ENCODE measurements at regions not wholly inside any gene's neighbourhood (a gene's known extent, or its start where the extent isn't known, plus 50 kb on each side); places are given as distances from the start of the nearest gene placed in this dataset.
"Not testable (repeated sequence)": the region's sequence is repeated elsewhere in the genome, so short reads cannot be mapped to it uniquely, and the experiment has no call there.

DNA sequence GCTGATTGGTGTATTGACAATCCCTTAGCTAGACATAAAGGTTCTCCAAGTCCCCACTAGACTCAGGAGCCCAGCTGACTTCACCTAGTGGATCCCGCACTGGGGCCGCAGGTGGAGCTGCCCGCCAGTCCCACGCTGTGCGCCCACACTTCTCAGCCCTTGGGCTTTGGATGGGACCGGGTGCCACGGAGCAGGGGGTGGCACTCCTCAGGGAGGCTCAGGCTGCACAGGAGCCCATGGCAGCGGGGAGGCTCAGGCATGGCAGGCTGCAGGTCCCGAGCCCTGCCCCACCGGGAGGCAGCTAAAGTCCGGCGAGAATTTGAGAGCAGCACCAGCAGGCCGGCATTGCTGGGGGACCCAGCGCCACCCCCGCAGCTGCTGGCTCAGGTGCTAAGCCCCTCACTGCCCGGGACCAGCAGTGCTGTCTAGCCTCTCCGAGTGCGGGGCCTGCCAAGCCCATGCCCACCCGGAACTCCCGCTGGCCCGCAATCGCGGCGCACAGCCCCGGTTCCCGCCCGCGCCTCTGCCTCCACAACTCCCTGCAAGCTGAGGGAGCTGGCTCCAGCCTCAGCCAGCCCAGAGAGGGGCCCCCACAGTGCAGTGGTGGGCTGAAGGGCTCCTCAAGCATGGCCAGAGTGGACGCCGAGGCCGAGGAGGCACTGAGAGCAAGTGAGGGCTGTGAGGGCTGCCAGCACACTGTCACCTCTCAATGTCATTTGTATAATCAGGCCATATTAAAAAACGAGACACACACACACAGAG lies 437.2 kb downstream of the CSNK1G3 start:
- TF ChIP-seq, protein P1, sequence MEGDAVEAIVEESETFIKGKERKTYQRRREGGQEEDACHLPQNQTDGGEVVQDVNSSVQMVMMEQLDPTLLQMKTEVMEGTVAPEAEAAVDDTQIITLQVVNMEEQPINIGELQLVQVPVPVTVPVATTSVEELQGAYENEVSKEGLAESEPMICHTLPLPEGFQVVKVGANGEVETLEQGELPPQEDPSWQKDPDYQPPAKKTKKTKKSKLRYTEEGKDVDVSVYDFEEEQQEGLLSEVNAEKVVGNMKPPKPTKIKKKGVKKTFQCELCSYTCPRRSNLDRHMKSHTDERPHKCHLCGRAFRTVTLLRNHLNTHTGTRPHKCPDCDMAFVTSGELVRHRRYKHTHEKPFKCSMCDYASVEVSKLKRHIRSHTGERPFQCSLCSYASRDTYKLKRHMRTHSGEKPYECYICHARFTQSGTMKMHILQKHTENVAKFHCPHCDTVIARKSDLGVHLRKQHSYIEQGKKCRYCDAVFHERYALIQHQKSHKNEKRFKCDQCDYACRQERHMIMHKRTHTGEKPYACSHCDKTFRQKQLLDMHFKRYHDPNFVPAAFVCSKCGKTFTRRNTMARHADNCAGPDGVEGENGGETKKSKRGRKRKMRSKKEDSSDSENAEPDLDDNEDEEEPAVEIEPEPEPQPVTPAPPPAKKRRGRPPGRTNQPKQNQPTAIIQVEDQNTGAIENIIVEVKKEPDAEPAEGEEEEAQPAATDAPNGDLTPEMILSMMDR (conservative IDR thresholded peaks at IDR 0.05; ENCODE audit: low read depth, low read length) = no peak

DNA sequence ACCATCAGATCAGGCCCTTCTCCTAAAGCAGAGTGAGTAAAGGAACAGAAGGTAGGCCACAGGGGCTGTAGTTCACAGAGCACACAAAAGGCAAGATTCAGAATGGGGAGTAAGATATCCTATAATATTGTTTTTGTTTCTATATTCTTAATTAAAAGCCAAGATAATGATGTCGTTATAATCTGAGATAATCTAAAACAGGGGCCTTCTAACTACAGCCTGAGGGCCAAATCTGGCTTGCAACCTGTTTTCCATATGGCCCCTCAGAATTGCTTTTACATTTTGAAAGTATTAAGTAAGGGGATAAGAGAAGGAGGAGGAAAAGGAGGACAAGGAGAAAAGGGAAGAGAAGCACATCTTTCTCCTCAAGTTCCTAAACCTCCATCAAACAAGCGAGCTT lies 435.8 kb downstream of the CSNK1G3 start:
- no peak overlapping the region for H3K4me3 ChIP-seq (ENCODE audit: low read depth, low read length)
- TF ChIP-seq, protein P1 (conservative IDR thresholded peaks at IDR 0.05; ENCODE audit: low read depth, low read length) = no peak
- DNase-seq (ENCODE audit: low read depth) = no peak

More for the DNA sequence above, 437.2 kb downstream of the CSNK1G3 start:
- no peak overlapping the region for H3K4me3 ChIP-seq (ENCODE audit: low read depth, low read length)
- DNase-seq (ENCODE audit: low read depth) = no peak

DNA sequence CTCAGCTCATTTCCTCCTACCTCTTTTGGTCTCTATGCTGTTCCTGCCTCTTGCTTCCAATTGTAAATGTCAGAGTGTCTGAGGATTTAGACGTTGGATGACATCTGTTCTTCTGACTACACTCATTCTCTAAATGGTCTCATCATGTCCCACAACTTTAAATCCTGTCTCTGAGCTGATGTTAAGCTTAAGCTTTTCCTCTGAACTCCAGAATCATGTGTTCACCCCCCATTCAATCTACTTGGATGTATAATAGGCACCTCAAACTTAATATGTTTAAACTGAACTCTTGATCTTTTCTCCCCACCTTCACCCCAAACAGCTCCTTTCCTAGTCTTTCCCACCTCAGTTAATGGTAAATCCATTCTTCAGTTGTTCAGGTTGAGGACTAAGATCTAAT lies 433.6 kb downstream of the CSNK1G3 start:
- no peak overlapping the region for H3K4me3 ChIP-seq (ENCODE audit: low read depth, low read length)
- no peak for DNase-seq (ENCODE audit: low read depth)
- TF ChIP-seq, protein P1 (conservative IDR thresholded peaks at IDR 0.05; ENCODE audit: low read depth, low read length) = no peak

DNA sequence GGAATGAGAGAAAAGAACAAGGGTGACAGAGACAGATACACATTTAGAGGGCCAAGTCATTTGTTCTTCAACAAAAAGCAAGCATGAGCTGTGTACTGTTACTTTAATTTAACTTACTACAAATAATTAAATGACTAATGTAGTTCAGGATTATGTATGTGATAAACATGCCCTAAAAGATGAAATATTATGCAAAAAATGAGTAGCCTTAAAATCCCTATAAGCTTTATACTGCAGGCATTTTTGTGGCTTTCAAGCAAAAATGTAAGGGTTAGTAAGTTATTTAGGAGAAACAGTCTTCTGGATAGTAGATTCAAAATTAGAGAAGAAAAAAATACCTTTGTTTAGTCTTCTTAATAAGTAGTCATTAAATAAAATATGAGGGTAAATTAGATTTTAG lies 431.2 kb downstream of the CSNK1G3 start:
- no peak for DNase-seq (ENCODE audit: low read depth)
- H3K4me3 ChIP-seq (ENCODE audit: low read depth, low read length) = no peak overlapping the region
- TF ChIP-seq, protein P1 (conservative IDR thresholded peaks at IDR 0.05; ENCODE audit: low read depth, low read length) = no peak

DNA sequence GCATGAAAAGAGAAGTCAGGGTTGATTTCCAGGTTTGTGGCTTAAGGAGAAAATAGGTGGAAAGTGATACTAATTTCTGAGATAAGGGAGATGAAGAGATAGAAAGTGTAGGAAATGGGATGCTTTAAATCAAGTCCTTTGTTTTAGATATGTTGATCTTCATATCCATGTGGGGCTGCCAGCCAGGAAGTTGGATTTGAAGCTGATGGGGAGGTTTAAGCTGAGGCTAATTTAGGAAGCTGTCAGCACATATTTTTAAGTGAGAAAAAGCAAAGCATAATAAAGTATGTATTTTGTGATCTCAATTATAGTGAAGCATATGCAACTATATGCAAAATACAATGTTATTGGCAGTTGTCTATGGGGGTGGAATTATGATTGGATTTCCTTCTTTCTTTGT lies 428.4 kb downstream of the CSNK1G3 start:
- no peak overlapping the region for H3K4me3 ChIP-seq (ENCODE audit: low read depth, low read length)
- DNase-seq (ENCODE audit: low read depth) = no peak
- TF ChIP-seq, protein P1 (conservative IDR thresholded peaks at IDR 0.05; ENCODE audit: low read depth, low read length) = no peak

DNA sequence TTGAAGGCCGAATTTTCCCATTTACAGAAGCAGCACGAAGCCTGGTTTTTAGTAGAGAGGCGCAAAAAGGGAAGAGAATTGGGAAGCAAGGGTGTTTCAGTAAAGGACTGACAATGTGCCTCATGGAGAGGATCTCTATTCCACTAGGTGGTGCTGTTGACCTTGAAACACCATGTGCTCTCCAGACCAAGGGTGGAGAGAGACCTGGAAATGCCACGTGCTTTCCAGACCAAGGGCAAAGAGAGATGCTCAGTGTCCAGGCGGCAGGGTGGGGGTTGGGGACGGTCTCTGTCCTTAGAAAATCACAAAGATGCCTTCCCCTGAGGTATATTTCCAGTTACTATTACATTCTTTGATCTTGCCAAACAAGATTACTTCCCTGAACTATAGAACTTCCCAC lies 425.3 kb downstream of the CSNK1G3 start:
- DNase-seq (ENCODE audit: low read depth) = peak; percentile 83
- TF ChIP-seq, protein P1 (conservative IDR thresholded peaks at IDR 0.05; ENCODE audit: low read depth, low read length) = peak; percentile 70
- H3K4me3 ChIP-seq (ENCODE audit: low read depth, low read length) = no peak overlapping the region

DNA sequence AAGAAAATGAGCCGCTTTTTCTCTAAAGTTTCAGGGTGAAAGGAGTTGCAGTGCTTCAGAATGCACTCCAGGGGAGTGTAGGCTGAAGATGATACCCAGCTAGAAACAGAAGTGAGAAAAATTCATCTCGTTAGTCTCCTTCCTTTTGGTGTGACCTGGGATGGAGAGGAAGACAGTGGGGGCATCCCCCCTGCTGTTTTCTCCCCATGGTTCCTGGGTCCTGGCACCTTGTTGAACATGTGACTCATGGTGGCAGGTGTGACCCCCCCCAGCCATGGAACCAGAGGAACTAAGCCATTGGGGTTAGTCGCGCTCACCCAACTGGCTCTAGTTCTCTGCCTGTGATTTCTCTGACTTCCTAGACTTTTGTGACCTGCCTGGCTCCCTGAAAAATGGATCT lies 424.6 kb downstream of the CSNK1G3 start:
- DNase-seq (ENCODE audit: low read depth) = no peak
- no peak overlapping the region for H3K4me3 ChIP-seq (ENCODE audit: low read depth, low read length)
- TF ChIP-seq, protein P1 (conservative IDR thresholded peaks at IDR 0.05; ENCODE audit: low read depth, low read length) = no peak

DNA sequence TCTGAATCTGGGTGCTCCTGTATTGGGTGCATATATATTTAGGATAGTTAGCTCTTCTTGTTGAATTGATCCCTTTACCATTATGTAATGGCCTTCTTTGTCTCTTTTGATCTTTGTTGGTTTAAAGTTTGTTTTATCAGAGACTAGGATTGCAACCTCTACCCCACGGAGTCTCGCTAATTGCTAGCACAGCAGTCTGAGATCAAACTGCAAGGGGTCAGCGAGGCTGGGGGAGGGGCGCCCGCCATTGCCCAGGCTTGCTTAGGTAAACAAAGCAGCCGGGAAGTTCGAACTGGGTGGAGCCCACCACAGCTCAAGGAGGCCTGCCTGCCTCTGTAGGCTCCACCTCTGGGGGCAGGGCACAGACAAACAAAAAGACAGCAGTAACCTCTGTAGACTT lies 421.8 kb downstream of the CSNK1G3 start:
- DNase-seq (ENCODE audit: low read depth); H3K4me3 ChIP-seq (ENCODE audit: low read depth, low read length): not testable (repeated sequence)

All from choroid plexus epithelial cell (primary cell).